ENCODE measurements at regions not wholly inside any gene's neighbourhood (a gene's known extent, or its start where the extent isn't known, plus 50 kb on each side); places are given as distances from the start of the nearest gene placed in this dataset.
"Not testable (repeated sequence)": the region's sequence is repeated elsewhere in the genome, so short reads cannot be mapped to it uniquely, and the experiment has no call there.

- DNase-seq = no peak
Observed at GRCh38 chr1:94362466-94363058, 55.6 kb upstream of the ABCD3 start.

GRCh38 chr1:94358630-94359599, 59.3 kb upstream of the ABCD3 start:
- DNase-seq = no peak

GRCh38 chr1:94357661-94358060, 60.5 kb upstream of the ABCD3 start:
- no peak for DNase-seq

- DNase-seq = no peak
Observed at GRCh38 chr1:94355485-94355980, 62.7 kb upstream of the ABCD3 start.

- no peak for DNase-seq
Observed at GRCh38 chr1:94351481-94351880, 66.7 kb upstream of the ABCD3 start.

GRCh38 chr1:94350350-94350924, 67.8 kb upstream of the ABCD3 start:
- DNase-seq = no peak

- no peak for DNase-seq
Observed at GRCh38 chr1:94349853-94350252, 68.3 kb upstream of the ABCD3 start.

- not testable (repeated sequence) for DNase-seq
Observed at GRCh38 chr1:94348386-94348785, 69.8 kb upstream of the ABCD3 start.

GRCh38 chr1:94345148-94345721, 73.0 kb upstream of the ABCD3 start:
- no peak for DNase-seq

GRCh38 chr1:94342416-94342815, 75.8 kb upstream of the ABCD3 start:
- DNase-seq = no peak

- no peak for DNase-seq
Observed at GRCh38 chr1:94339206-94339927, 78.8 kb upstream of the ABCD3 start.

- DNase-seq = no peak
Observed at GRCh38 chr1:94336991-94337390, 81.2 kb upstream of the ABCD3 start.

GRCh38 chr1:94335950-94336349, 82.2 kb upstream of the ABCD3 start:
- DNase-seq = peak in 1 of 2 donors; percentile 5

- no peak for DNase-seq
Observed at GRCh38 chr1:94335447-94335846, 82.7 kb upstream of the ABCD3 start.

- DNase-seq = no peak
Observed at GRCh38 chr1:94334764-94335163, 83.4 kb upstream of the ABCD3 start.

- DNase-seq = no peak
Observed at GRCh38 chr1:94332952-94333351, 85.2 kb upstream of the ABCD3 start.

- DNase-seq = no peak
Observed at GRCh38 chr1:94332516-94332915, 85.7 kb upstream of the ABCD3 start.

GRCh38 chr1:94329986-94330385, 88.2 kb upstream of the ABCD3 start:
- no peak for DNase-seq

- no peak for DNase-seq
Observed at GRCh38 chr1:94329276-94329675, 88.9 kb upstream of the ABCD3 start.

GRCh38 chr1:94327001-94327690, 89.8 kb upstream of the ARHGAP29 start:
- DNase-seq = no peak

GRCh38 chr1:94326329-94326728, 88.9 kb upstream of the ARHGAP29 start:
- DNase-seq = no peak
